A673 (cell line): ENCODE measurements at regions not wholly inside any gene's neighbourhood (a gene's known extent, or its start where the extent isn't known, plus 50 kb on each side); places are given as distances from the start of the nearest gene placed in this dataset.

ENCODE experiments used
- CTCF ChIP-seq: fragments of 300-800, 200-600 bp; sonication (generic); conservative IDR thresholded peaks from 2 replicates; pipeline ENCODE4 v1.5.1; 2017; ENCODE audit warnings: low read depth, mild to moderate bottlenecking, antibody characterized with exemption, low read length, moderate library complexity, mixed read lengths
- EZH2 ChIP-seq: fragments of 200-600 bp; sonication (generic); IDR thresholded peaks from 2 replicates; pipeline ENCODE4 v1.6.1; 2017; ENCODE audit warnings: borderline replicate concordance, low read depth, mild to moderate bottlenecking, mixed read lengths, antibody characterized with exemption, low read length; ENCODE audit not compliant: poor library complexity, severe bottlenecking

- no peak for TF ChIP-seq CTCF
- TF ChIP-seq EZH2: no peak
These were observed 324.9 kb upstream of the PPARGC1A start for GRCh38 chr4:24214796-24215195.
